Fibroblast of villous mesenchyme (primary cell): ENCODE measurements at regions not wholly inside any gene's neighbourhood (a gene's known extent, or its start where the extent isn't known, plus 50 kb on each side); places are given as distances from the start of the nearest gene placed in this dataset.

Experiments used
- DNase-seq: peaks from one replicate; pipeline ENCODE4 v3.0.0-alpha.2; 2010; ENCODE audit warnings: low read depth
- H3K4me3 ChIP-seq: 2 replicates; pipeline ENCODE4 v1.5.1; 2011; ENCODE audit warnings: low read depth, mild to moderate bottlenecking, low read length
- TF ChIP-seq, protein P1 (sequence below): IDR thresholded peaks from 2 replicates; pipeline ENCODE4 v1.5.1; 2012; ENCODE audit warnings: low read depth, mild to moderate bottlenecking, low read length; ENCODE audit not compliant: insufficient read depth

DNA sequence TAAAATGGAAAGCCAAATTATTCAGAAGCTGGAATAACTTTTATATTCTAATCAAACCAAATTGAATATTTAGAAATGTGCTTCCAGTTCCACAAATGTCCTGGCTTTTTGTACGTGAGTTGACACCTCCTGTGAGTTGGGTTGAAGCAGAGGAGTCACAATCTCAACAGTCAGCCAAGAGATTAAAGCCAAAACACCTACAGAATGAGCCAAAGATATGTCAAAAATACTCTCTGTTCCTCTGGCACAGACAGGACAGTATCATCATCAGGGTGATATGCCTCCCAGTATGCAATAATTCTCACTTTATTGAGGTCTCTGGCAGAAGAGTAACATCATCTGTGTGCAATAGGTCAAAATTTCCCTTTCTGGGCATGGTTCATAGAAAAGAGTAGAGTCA is 914.3 kb upstream of the AMELY start:
- H3K4me3 ChIP-seq, result no peak overlapping the region
- no peak for DNase-seq
- TF ChIP-seq, protein P1, sequence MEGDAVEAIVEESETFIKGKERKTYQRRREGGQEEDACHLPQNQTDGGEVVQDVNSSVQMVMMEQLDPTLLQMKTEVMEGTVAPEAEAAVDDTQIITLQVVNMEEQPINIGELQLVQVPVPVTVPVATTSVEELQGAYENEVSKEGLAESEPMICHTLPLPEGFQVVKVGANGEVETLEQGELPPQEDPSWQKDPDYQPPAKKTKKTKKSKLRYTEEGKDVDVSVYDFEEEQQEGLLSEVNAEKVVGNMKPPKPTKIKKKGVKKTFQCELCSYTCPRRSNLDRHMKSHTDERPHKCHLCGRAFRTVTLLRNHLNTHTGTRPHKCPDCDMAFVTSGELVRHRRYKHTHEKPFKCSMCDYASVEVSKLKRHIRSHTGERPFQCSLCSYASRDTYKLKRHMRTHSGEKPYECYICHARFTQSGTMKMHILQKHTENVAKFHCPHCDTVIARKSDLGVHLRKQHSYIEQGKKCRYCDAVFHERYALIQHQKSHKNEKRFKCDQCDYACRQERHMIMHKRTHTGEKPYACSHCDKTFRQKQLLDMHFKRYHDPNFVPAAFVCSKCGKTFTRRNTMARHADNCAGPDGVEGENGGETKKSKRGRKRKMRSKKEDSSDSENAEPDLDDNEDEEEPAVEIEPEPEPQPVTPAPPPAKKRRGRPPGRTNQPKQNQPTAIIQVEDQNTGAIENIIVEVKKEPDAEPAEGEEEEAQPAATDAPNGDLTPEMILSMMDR, result no peak

DNA sequence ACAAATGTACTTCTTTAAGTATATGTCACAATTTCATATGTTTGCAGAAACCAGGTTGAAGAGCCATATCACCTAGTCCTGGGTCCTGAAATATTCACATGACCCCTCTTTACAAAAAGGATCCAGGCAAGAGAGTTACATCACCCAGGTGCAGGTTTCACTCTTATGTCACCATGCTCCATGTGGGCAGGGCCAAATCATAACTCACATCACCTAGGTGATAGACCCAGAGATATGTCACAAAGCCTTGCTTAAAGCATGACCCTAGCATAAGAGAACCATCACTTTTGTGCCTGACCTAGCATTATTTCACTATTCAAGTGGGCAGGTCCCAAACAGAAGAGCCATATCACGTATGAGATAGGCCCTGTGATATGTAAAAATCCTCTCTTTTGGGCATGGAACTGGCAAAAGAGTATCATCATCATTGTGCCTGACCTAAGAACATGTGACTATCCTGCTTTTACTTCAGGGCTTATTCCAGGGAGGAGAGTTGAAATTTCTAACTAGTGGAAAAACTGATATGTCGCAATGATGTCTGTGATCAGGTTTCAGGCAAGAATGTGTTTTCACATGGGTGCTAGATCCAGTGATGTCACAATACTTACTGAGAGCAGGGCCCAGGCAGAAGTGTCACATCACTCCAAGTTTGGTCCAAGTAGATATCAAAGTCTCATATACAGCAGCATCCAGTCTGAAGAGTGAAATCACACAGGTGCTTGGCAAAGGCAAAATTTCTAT is 909.9 kb upstream of the AMELY start:
- peak; percentile 72 for DNase-seq
- TF ChIP-seq, protein P1, result no peak
- H3K4me3 ChIP-seq, result no peak overlapping the region

DNA sequence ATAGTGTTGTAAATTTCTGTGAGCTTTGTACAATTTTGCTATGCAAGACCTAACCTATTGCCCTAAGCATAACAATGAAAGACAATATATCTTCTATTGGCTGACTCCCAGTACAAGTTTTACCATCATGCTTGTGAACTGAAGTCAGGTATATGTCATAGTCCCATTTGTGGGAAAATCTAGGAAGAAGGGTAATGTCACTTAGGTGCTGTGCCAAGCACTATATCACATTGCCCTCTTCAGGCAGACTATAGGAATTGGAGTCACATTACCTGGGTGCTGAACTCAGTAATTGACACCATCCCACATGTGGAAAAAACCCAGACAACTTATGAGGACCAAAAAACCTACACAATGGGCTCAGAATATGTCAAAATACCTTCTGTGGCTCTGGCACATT is 907.4 kb upstream of the AMELY start:
- no peak overlapping the region for H3K4me3 ChIP-seq
- peak; percentile 61 for DNase-seq
- TF ChIP-seq, protein P1, result peak; percentile 49

DNA sequence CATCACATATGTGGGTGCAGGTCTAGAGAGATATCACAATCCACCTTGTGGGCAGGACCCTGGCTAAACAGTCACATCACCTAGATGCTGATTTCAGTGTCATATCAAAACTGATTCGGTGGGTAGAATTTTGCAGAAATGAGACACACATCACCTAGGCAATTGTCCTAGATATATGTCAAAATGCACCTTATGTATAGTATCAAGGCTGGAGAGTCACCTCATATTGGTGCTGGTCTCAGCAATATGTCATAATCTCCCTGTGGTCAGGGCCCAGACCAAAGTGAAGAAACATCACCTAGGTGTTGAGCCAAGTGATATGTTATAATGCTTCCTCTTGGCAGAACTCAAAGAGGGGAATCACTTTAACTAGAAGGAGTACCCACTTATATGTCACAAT is 905.0 kb upstream of the AMELY start:
- H3K4me3 ChIP-seq, result no peak overlapping the region
- TF ChIP-seq, protein P1, result no peak
- no peak for DNase-seq

DNA sequence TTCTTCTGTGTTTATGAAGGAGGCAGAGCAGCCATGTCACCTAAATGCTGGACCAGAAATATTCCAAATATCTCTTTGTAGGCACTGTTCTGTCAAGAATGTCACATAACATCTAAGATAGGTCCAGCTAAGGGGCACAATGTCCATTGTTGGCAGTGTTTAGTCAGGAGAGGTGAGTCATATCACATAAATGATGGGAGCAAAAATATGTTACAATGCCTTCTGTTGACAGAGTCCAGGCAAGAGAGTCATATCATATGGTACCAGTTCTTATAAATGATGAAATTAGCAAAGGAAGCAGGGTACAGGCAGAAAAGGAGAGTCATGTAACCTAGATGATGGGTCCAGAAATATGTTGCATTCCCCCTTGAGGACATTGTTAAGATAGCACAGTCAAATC is 904.4 kb upstream of the AMELY start:
- TF ChIP-seq, protein P1, result no peak
- DNase-seq, result no peak
- no peak overlapping the region for H3K4me3 ChIP-seq

DNA sequence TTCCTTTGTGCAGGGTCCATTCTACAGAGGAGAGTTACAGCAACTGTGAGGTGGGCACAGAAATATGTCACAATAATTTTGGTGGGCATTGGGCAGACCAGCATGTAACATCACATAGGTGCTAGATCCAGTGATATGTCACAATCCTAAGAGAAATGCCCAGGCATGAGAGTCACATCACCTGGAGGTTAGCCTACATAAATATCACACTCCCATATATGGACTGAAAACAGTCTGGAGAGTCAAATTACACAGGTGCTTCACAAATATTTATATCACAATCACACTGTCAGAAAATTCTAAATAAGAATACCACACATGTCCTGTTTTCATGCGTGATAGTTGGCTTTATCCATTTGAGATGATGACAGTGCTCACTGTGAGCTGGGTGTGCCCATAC is 903.7 kb upstream of the AMELY start:
- no peak overlapping the region for H3K4me3 ChIP-seq
- TF ChIP-seq, protein P1, result no peak
- DNase-seq, result no peak

DNA sequence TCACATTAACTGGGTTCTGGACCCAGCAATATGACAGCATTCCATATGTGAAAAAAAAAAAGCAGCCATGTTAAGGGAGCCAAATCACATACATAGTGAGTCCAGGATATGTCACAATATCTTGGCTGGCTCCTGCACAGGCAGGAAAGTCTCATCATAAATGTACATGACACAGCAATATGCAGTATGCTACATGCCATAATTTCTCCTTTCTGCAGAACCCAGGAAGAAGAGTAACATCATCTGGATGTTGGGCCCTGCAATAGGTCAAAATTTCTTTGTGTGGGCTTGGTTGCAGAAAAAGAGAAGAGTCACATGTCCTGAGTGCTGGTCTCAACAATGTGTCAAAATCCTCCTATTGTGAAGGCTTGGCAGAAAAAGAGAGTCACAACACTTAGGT is 902.8 kb upstream of the AMELY start:
- TF ChIP-seq, protein P1, result no peak
- no peak overlapping the region for H3K4me3 ChIP-seq
- no peak for DNase-seq
